SU-DHL-6 (cell line): ENCODE measurements at regions not wholly inside any gene's neighbourhood (a gene's known extent, or its start where the extent isn't known, plus 50 kb on each side); places are given as distances from the start of the nearest gene placed in this dataset.

ENCODE experiments used
- CTCF ChIP-seq: fragments of 200-600 bp; sonication (generic); IDR thresholded peaks from one replicate; pipeline ENCODE4 v1.5.1; 2017; ENCODE audit warnings: antibody characterized with exemption, mild to moderate bottlenecking, low read length, moderate library complexity; ENCODE audit not compliant: insufficient read depth, poor library complexity, severe bottlenecking
- EZH2phosphoT487 ChIP-seq: fragments of 200-600 bp; sonication (generic), shearing (Covaris generic); conservative IDR thresholded peaks from 2 replicates; pipeline ENCODE4 v1.6.1; 2018; ENCODE audit warnings: mild to moderate bottlenecking, antibody characterized with exemption, low read length, moderate library complexity, mixed read lengths

- TF ChIP-seq CTCF (no peak), EZH2phosphoT487 (no peak)
Observed at GRCh38 chr6:122165014-122165413, 234.4 kb upstream of the HSF2 start.
